H9 (cell line): ENCODE measurements at regions not wholly inside any gene's neighbourhood (a gene's known extent, or its start where the extent isn't known, plus 50 kb on each side); places are given as distances from the start of the nearest gene placed in this dataset.

Source experiments
- DNase-seq: peaks from one replicate; pipeline ENCODE4 v3.0.0-alpha.2; 2017
- H2AFZ ChIP-seq: one replicate; pipeline ENCODE4 v1.6.1; 2013; ENCODE audit warnings: mild to moderate bottlenecking, low read length, control low read depth, moderate library complexity
- H2AK5ac ChIP-seq: 2 replicates; pipeline ENCODE4 v1.6.1; 2013; ENCODE audit warnings: low read length, control low read depth, mixed read lengths; ENCODE audit not compliant: insufficient read length
- H2BK120ac ChIP-seq: one replicate; pipeline ENCODE4 v1.6.1; 2013; ENCODE audit warnings: low read depth, mild to moderate bottlenecking, low read length, control low read depth, inconsistent platforms; ENCODE audit not compliant: poor library complexity, severe bottlenecking
- H2BK12ac ChIP-seq: 2 replicates; pipeline ENCODE4 v1.6.1; 2013; ENCODE audit warnings: low read length, control low read depth, mixed read lengths, low read depth; ENCODE audit not compliant: insufficient read length
- H2BK15ac ChIP-seq: 2 replicates; pipeline ENCODE4 v1.6.1; 2013; ENCODE audit warnings: low read depth, low read length, control low read depth
- H2BK20ac ChIP-seq: one replicate; pipeline ENCODE4 v1.6.1; 2013; ENCODE audit warnings: low read depth, mild to moderate bottlenecking, low read length, control low read depth, inconsistent platforms; ENCODE audit not compliant: poor library complexity, severe bottlenecking
- H2BK5ac ChIP-seq: 2 replicates; pipeline ENCODE4 v1.6.1; 2013; ENCODE audit warnings: low read length, control low read depth, mixed read lengths; ENCODE audit not compliant: insufficient read length
- H3K14ac ChIP-seq: 2 replicates; pipeline ENCODE4 v1.6.1; 2013; ENCODE audit warnings: low read length, control low read depth; ENCODE audit not compliant: insufficient read depth
- H3K18ac ChIP-seq: 2 replicates; pipeline ENCODE4 v1.6.1; 2013; ENCODE audit warnings: low read depth, mild to moderate bottlenecking, mixed read lengths, low read length, control low read depth; ENCODE audit not compliant: insufficient read length
- H3K23ac ChIP-seq: 2 replicates; pipeline ENCODE4 v1.6.1; 2013; ENCODE audit warnings: low read length, control low read depth, mixed read lengths, low read depth; ENCODE audit not compliant: insufficient read length
- H3K23me2 ChIP-seq: 2 replicates; pipeline ENCODE4 v1.6.1; 2013; ENCODE audit warnings: low read depth, mild to moderate bottlenecking, mixed read lengths, low read length, control low read depth; ENCODE audit not compliant: insufficient read length, poor library complexity, severe bottlenecking
- H3K27ac ChIP-seq: 2 replicates; pipeline ENCODE4 v1.5.1; 2013; ENCODE audit warnings: low read length, control low read depth, mixed read lengths, low read depth; ENCODE audit not compliant: insufficient read length
- H3K27me3 ChIP-seq: 2 replicates; pipeline ENCODE4 v1.6.1; 2013; ENCODE audit warnings: low read length, control low read depth, inconsistent platforms; ENCODE audit not compliant: insufficient read depth
- H3K4ac ChIP-seq: 2 replicates; pipeline ENCODE4 v1.6.1; 2013; ENCODE audit warnings: low read depth, mild to moderate bottlenecking, control low read depth, inconsistent platforms, low read length, moderate library complexity
- H3K4me1 ChIP-seq: 2 replicates; pipeline ENCODE4 v1.6.1; 2013; ENCODE audit warnings: low read length, control low read depth, inconsistent platforms; ENCODE audit not compliant: insufficient read depth
- H3K4me2 ChIP-seq: 2 replicates; pipeline ENCODE4 v1.6.1; 2013; ENCODE audit warnings: low read length, control low read depth, mixed read lengths; ENCODE audit not compliant: insufficient read length, insufficient read depth
- H3K56ac ChIP-seq: 2 replicates; pipeline ENCODE4 v1.6.1; 2013; ENCODE audit warnings: low read depth, mild to moderate bottlenecking, mixed read lengths, low read length, control low read depth; ENCODE audit not compliant: insufficient read length
- H3K79me1 ChIP-seq: 2 replicates; pipeline ENCODE4 v1.6.1; 2013; ENCODE audit warnings: low read depth, mild to moderate bottlenecking, moderate library complexity, low read length, control low read depth, inconsistent platforms; ENCODE audit not compliant: insufficient read depth, poor library complexity, severe bottlenecking
- H3K79me2 ChIP-seq: 2 replicates; pipeline ENCODE4 v1.6.1; 2013; ENCODE audit warnings: low read length, control low read depth, inconsistent platforms; ENCODE audit not compliant: insufficient read depth
- H3K9ac ChIP-seq: 2 replicates; pipeline ENCODE4 v1.6.1; 2013; ENCODE audit warnings: low read length, control low read depth, mixed read lengths; ENCODE audit not compliant: insufficient read length; ENCODE audit errors: extremely low read depth
- H3K9me3 ChIP-seq: one replicate; pipeline ENCODE4 v1.6.1; 2013; ENCODE audit warnings: low read depth, low read length, inconsistent platforms; ENCODE audit not compliant: control insufficient read depth
- H3T11ph ChIP-seq: one replicate; pipeline ENCODE4 v1.6.1; 2013; ENCODE audit warnings: mild to moderate bottlenecking, low read length, control low read depth, inconsistent platforms
- H4K20me1 ChIP-seq: one replicate; pipeline ENCODE4 v1.6.1; 2013; ENCODE audit not compliant: control insufficient read depth, insufficient read length, insufficient read depth
- H4K5ac ChIP-seq: 2 replicates; pipeline ENCODE4 v1.6.1; 2013; ENCODE audit warnings: low read depth, mild to moderate bottlenecking, mixed read lengths, low read length, control low read depth; ENCODE audit not compliant: insufficient read length
- H4K8ac ChIP-seq: replicated peaks from 2 replicates; pipeline ENCODE4 v1.6.1; 2013; ENCODE audit warnings: low read length, control low read depth, mixed read lengths, low read depth; ENCODE audit not compliant: insufficient read length
- H4K91ac ChIP-seq: 2 replicates; pipeline ENCODE4 v1.6.1; 2013; ENCODE audit warnings: low read depth, mild to moderate bottlenecking, moderate library complexity, mixed read lengths, low read length, control low read depth; ENCODE audit not compliant: insufficient read length
- H3K27ac Mint-ChIP-seq, 3 experiments: 2 replicates in 2 of 3; 3 replicates in 1 of 3; pipeline ENCODE4 v1.8.0; 2020 to 2021; ENCODE audit warnings: mixed read lengths in 3 of 3, mild to moderate bottlenecking in 1 of 3, moderate library complexity in 1 of 3
- H3K27me3 Mint-ChIP-seq: 2 replicates; pipeline ENCODE4 v1.8.0; 2021; ENCODE audit warnings: low read depth, mild to moderate bottlenecking, moderate library complexity, mixed read lengths
- H3K36me3 Mint-ChIP-seq, 3 experiments: 2 replicates in 2 of 3; 3 replicates in 1 of 3; pipeline ENCODE4 v1.8.0; 2020 to 2021; ENCODE audit warnings: low read depth in 3 of 3, mixed read lengths in 3 of 3; ENCODE audit not compliant: insufficient read depth in 1 of 3
- H3K4me1 Mint-ChIP-seq, 2 experiments: 2 replicates each; pipeline ENCODE4 v1.8.0; 2020; ENCODE audit warnings: mixed read lengths in 2 of 2
- H3K4me3 Mint-ChIP-seq, 2 experiments: 2 replicates in 1 of 2; 3 replicates in 1 of 2; pipeline ENCODE4 v1.8.0; 2020 to 2021; ENCODE audit warnings: mild to moderate bottlenecking in 2 of 2, mixed read lengths in 2 of 2, moderate library complexity in 1 of 2
- H3K9me3 Mint-ChIP-seq, 2 experiments: 2 replicates in 1 of 2; 3 replicates in 1 of 2; pipeline ENCODE4 v1.8.0; 2020; ENCODE audit warnings: mild to moderate bottlenecking in 2 of 2, mixed read lengths in 2 of 2, moderate library complexity in 1 of 2
- CTCF ChIP-seq: fragments of 200-600 bp; sonication (generic); conservative IDR thresholded peaks from 3 replicates; pipeline ENCODE4 v1.8.0; 2021; ENCODE audit warnings: antibody characterized with exemption, mild to moderate bottlenecking
- WGBS: extraction: QIAGEN DNeasy Blood & Tissue Kit; methylation state at CpG from one replicate; pipeline ENCODE4 v1.1.7; 2013; ENCODE audit warnings: missing lambda C conversion rate, low lambda C conversion rate, mixed read lengths; ENCODE audit not compliant: insufficient read length; ENCODE audit errors: extremely low coverage; 5-methylcytosine and 5-hydroxymethylcytosine counted together

- Histone ChIP-seq H2AK5ac (no peak overlapping the region), H4K20me1 (no peaks in the 10 kb centered on the region), H3K56ac (no peak overlapping the region), H3K4me1 (no peaks in the 10 kb centered on the region), H3K27ac (no peak overlapping the region), H3K4me2 (no peak overlapping the region), H3K27me3 (no peaks in the 10 kb centered on the region), H4K8ac (no peak overlapping the region), H3K9ac (no peak overlapping the region), H3K14ac (no peak overlapping the region), H4K91ac (no peak overlapping the region), H3K79me2 (no peaks in the 10 kb centered on the region), H3K4ac (no peak overlapping the region), H3K23ac (no peak overlapping the region), H2AFZ (no peak overlapping the region), H3K18ac (no peak overlapping the region), H3T11ph (no peak overlapping the region), H2BK12ac (no peak overlapping the region), H3K23me2 (no peaks in the 10 kb centered on the region), H4K5ac (no peak overlapping the region), H2BK15ac (no peak overlapping the region), H2BK20ac (no peak overlapping the region), H2BK120ac (no peak overlapping the region), H3K9me3 (no peaks in the 10 kb centered on the region), H3K79me1 (no peaks in the 10 kb centered on the region), H2BK5ac (no peak overlapping the region)
- Mint-ChIP-seq H3K36me3 (no peaks in the 10 kb centered on the region), H3K27ac (no peak overlapping the region), H3K4me3 (no peak overlapping the region), H3K9me3 (no peaks in the 10 kb centered on the region), H3K4me1 (peaks cover 7 to 9% of the 10 kb centered on the region in 2 experiments), H3K27me3 (no peaks in the 10 kb centered on the region)
- TF ChIP-seq CTCF = no peak
- DNase-seq = no peak
- 100% methylated on average over 1 of the region's 3 CpGs for WGBS
Measured at GRCh38 chr3:34382859-34383258, 584.4 kb downstream of the PDCD6IP start.
